HUDEP-2 (cell line): ENCODE measurements at regions not wholly inside any gene's neighbourhood (a gene's known extent, or its start where the extent isn't known, plus 50 kb on each side); places are given as distances from the start of the nearest gene placed in this dataset.

Experiments used
- DNase-seq, 76 experiments: peaks; one replicate each; lab custom pipeline; 2025; ENCODE audit not compliant: unreplicated experiment in 76 of 76; lab: John Stamatoyannopoulos, UW

DNA sequence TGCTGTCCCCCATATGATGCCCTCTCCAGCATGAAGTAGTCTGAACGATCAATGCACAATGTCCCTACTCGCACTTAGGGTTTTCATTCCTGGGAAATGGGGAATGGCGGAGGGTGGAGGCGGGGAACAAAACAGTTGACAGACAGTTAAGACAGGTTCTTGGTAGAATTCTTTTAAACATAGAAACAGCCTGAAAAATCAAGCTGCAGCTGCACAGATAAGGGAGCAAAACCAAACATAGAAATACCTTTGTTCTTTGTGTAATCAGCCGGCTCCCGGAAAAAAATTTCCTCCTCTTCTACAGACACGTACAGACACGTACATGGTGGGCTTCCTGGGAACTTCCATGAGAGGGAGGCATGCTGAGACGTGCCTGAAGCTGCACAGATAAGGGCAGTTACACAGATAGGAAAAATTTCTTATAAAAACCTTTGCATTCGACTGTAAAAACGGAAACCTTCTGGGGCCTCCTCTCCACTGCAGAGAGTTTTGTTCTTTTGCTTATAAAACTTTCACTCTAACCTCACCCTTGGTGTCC lies 662.4 kb upstream of the PTPRD start:
- no peak for DNase-seq

GRCh38 chr9:11312966-11313365 lies 700.2 kb upstream of the PTPRD start:
- DNase-seq = no peak

DNA sequence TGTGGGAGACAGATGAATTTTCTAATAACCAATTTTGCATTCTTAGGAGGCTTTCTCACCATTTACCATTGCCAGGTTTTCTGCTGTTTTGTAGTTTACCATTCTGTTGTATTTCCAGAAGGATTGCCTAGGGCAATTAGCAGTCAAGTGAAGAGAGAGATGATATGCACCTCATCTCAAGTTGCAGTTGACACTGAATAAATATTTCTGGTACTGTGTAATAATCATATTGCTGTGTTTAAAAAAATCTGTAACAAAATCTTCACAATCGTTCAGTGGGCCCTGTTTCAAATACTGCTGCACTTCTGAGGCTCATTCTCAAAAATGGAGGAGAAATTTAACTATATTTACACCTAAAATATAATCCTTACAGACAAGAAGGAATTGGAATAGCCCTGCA lies 706.1 kb upstream of the PTPRD start:
- no peak for DNase-seq

DNA sequence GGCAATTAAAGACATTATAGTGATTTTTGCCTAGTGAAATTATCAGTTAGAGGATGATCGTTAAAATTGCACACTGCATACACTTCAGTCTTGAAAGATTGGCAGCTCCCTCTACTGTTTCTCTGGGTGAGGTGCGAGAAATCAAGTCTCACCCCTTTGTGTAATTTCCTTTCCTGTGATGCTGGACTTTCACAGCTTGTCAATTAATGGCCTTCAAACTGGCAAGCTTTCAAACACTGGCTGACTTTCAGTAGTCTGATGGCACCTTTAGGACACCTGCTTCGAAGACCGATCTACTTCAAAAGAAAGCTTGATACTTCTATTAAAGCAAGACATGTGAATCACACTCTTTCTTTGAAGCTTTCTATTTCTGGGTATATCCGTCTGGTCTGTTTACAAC lies 706.7 kb upstream of the PTPRD start:
- DNase-seq = peak in 1 of 76 experiments; percentile 0

DNA sequence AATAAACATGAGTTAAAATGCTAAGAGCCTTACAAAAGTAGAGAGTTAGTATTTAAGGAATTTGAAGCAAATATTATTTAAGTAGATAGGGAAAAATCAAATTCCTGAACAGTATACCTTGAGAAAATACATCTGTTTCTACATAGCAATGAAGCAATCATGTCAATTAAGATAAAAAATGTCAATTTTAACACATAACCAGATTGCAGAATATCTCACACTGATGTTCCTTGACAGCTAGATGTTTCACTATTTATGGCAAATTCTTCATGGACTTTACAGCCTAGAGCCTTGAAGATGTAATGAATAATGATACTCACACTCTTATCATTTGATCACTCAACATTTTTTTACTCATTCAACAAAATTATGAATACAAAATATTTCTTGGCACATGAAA lies 708.2 kb upstream of the PTPRD start:
- DNase-seq = no peak

DNA sequence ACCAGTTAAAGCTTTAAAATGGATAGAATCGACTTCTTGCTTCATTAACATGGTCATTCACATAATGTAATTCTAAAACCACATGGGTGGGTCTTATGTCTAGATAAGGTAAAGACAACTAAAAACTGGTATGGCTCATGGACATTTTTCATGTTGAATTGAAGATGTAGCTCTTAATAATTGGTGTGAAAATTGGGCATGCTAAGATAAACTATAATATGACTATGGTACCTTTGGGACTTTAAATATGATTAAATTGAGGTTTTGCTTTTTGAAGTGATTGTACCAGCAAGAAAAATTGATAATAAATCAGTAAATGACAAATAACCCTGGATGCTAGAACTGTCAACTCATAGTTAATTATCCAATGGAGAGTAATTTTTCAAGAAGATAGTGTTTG lies 710.7 kb upstream of the PTPRD start:
- no peak for DNase-seq

DNA sequence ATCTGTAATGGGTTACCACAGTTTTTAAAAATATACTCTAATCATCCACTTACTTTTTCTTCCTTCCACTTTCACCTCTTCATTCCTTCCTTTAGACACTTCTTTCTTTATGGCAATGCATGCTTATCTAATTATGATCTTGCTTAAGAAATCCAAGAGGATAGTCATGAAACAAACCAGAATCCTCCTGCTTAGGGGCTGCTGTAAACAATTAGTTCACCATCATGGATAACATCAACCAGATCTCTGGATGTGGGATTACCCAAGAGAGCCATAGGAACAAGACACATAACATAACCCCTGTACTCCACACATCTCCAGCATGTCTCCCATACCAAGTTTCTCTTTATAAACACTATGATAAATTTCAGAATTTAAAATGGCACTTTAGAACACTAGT lies 713.4 kb upstream of the PTPRD start:
- DNase-seq = no peak

DNA sequence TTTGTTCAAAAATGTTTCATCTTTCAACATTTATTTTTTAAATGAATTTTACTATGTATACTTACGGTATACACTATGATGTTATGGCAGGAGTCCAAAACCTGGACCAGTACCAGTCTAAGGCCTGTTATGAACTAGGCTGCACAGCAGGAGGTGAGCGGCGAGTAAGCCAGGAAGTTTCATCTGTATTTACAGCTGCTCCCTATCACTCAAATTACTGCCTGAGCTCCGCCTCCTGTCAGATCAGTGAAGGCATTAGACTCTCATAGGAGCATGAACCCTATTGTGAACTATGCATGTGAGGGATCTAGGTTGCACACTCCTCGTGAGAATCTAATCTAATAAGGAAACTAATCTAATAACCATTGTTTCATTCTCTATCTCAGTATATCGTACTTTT lies 715.5 kb upstream of the PTPRD start:
- no peak for DNase-seq

GRCh38 chr9:11335011-11335410 lies 722.2 kb upstream of the PTPRD start:
- DNase-seq = no peak

GRCh38 chr9:11338130-11338529 lies 725.3 kb upstream of the PTPRD start:
- DNase-seq = no peak

DNA sequence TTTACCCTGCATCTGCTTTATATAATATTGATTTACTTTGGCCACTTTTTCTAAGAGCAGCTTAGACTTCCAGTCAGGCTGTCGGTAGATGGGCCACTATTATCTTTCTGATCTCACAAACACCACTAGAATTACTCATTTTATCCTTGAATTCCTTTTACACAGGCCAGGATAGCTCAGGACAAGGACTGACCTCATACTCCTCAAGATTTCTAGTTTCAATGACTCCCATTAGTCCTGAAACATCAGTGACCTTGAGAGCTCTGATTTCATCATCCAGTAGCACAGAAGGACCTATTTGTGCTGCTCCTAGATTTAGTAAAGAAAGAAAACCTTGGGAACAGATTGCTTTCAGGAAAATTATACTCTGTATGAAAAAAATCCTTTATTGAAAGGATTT lies 727.9 kb upstream of the PTPRD start:
- no peak for DNase-seq

DNA sequence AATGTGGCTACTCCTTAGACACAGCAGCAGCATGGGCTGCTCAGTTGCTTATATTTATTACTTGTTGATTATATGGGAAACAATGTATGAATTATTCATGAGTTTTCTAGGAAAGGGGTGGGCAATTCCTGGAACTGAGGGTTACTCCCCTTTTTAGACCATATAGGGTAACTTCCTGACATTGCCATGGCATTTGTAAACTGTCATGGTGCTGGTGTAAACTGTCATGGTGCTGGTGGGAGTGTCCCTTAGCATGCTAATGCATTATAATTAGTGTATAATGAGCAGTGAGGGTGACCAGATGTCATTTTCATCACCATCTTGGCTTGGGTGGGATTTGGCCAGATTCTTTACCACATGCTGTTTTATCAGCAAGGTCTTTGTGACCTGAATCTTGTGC lies 734.6 kb upstream of the PTPRD start:
- no peak for DNase-seq

DNA sequence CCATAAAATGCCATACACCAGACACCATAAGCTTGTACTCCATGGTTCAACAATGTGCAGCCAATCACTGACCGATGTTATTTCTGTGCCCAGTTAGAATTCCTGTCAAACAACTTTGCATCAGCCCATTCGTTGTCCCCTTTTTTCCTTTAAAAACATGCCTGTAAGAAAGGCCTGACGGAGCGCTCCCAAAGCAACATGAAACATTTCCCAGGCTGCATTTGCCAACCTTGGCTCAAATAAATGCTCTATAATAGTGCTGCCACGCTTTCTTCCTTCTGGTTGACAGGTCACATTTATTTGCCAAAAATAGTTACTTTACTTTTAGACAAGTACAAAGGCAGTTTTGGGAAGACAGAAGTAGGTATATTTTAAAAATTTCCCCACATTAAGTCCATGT lies 735.6 kb upstream of the PTPRD start:
- DNase-seq = no peak

DNA sequence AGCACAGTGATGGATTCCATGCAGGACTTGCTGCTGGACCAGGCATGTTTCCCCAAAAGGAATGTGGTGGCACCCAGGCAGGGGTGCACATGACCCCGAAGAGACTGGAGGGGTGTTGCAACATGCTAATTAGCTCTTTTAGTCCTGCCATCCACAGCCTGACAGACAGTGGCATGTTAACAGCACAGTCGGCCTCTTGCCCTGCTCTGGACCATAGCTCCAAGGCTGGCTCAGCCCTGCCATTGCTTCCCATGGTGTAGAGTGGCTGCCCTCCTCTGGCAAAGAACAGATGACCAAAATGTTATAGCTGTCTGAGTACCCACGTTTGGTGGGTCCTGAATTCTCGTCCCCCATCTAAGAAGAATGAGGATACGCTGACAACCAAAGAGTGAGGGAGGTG lies 736.4 kb upstream of the PTPRD start:
- no peak for DNase-seq

GRCh38 chr9:11352612-11353011 lies 739.8 kb upstream of the PTPRD start:
- DNase-seq = no peak

GRCh38 chr9:11356067-11356466 lies 743.3 kb upstream of the PTPRD start:
- no peak for DNase-seq

- no peak for DNase-seq
These were observed 753.9 kb upstream of the PTPRD start for GRCh38 chr9:11366585-11367129.

DNA sequence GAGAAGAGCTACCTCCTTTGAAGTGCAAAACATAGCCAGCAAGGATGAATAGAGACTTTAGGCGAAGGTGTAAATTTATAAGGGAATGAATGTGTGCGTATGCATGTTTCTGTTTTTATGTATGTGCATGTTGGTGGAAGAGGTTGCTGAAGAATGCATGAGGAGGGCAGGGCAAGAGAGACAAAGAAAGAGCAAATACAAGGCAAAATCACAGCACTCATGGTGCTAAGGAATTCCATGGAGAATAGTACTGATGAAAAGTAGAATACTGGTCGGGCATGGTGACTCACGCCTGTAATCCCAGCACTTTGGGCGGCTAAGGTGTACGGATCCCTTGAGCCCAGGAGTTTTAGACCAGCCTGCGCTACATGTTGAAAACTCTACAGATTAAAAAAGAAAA lies 762.1 kb upstream of the PTPRD start:
- no peak for DNase-seq

- DNase-seq = no peak
These were observed 789.8 kb upstream of the PTPRD start for GRCh38 chr9:11402621-11403020.

DNA sequence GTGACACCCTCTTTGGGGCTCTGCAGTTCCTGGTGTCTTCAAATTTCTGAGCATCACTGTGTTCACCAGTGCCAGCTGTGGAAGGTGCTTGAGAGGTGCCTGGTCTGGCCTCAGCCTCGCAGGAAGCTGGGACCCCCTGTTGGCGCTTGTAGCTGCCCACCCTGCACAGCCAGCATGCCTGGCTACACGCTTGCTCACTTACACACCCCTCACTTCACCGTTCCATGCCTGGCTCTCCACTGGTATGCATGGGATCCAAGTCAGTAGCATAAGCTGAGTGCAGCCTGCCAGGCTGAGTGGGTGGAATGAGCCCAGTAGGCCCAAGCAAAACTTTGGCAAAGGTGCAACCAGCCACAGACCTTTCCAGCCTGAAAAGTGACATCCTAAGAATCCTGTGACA lies 801.4 kb upstream of the PTPRD start:
- DNase-seq = no peak

DNA sequence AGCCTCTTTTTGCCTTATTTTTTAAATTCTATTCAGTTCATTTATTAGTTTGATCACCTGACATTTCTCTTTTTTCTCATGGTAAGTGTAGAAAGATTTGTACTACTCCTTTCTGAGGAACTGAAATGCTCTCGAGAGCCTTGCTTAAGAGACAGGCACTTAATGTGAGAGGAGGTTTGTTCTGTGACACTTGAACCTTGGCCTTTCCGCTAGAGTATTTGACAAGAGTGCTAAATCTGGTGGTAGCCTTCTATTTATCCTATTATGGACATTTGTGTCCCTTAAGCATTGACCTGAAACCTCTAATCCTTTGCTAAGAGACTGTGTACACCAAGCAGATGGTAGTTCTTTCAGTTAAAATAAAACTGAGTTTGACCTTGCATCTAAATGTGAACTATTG lies 805.0 kb upstream of the PTPRD start:
- DNase-seq = no peak

- DNase-seq = no peak
These were observed 818.7 kb upstream of the PTPRD start for GRCh38 chr9:11431490-11431889.

GRCh38 chr9:11432361-11432760 lies 819.6 kb upstream of the PTPRD start:
- DNase-seq = no peak
